GM21717 (cell line): ENCODE measurements at regions not wholly inside any gene's neighbourhood (a gene's known extent, or its start where the extent isn't known, plus 50 kb on each side); places are given as distances from the start of the nearest gene placed in this dataset.
A peak's percentile ranks its signal among the peaks of the same experiment; 100 is the strongest.
"Not testable (repeated sequence)": the region's sequence is repeated elsewhere in the genome, so short reads cannot be mapped to it uniquely, and the experiment has no call there.

ENCODE experiments used
- ATAC-seq: cut with Tn5 transposase; IDR thresholded peaks from one replicate; pipeline ENCODE4 v1.9.1; 2021; ENCODE audit warnings: mild to moderate bottlenecking, moderate library complexity; ENCODE audit not compliant: unreplicated experiment

DNA sequence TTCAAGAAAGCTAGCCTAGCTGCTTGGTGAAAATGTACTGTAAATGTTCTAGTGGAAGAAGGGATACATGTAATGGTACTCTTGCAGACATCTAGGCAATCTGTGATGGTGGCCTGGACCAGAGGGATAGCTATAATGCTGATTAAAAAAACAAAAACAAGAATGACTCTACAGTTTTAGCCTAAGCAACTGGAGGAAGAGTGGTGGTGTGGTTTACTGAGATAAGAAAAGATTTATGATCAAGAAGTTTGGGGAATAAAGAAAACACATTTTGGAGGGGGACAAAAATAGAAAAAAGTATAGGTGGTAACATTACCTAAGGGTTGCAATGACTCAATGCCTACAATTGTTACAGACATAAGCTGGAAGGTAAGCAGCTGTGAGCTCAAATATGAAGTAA is 1080.7 kb upstream of the CELF4 start:
- ATAC-seq, result no peak

DNA sequence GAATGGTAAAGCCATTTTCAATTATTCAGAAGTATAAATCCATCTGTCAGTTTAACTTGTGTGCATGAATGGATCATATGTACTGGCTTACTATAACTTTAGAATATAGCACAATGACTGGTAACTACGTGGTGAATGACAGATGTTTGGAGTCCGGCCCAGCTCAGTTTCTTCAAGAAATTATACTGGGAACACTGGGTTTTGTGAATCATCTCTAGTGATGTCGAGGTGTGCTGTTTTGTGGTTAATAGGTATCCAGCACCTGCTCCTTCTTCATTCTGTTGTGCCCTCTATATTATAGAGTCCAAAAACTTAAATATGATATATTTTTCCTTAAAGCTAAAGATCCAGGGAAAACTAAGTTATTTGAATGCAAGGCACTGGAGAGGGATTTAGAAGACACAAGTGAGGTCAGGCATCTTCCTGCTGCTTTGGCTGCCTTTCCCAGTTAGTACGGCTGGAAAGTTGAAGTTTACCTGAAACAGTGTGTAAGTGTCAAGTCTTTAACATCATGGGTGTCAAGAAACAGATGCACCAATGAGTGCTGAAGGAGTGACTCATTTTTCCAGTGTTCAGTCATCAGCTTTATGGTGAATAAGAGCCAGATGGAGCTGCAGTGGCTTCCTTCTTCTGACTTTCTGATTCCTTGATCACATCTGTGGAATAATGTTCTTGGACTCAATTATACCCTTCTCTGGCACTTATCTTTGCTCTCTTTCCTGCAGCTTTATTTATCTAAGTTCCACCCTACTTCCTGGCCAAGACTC is 1079.5 kb upstream of the CELF4 start:
- ATAC-seq, result no peak

DNA sequence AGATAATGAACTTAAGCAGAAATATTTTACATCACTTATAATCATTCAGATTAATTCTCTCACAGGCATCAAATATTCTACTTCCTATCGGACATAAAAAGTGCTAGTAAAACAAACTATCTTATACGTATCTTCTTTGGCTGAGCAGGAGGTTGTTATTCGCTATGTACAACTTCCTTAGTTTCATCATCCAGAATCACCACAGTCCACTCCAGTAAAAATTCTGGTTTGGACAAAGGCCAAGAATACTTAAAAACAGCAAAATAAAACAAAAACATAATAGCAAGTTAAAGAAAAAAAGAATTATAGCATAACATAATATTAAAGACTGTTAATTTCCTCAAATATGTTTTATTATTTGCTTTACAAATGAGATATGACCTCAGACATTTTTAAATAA is 1077.1 kb upstream of the CELF4 start:
- ATAC-seq, result no peak

DNA sequence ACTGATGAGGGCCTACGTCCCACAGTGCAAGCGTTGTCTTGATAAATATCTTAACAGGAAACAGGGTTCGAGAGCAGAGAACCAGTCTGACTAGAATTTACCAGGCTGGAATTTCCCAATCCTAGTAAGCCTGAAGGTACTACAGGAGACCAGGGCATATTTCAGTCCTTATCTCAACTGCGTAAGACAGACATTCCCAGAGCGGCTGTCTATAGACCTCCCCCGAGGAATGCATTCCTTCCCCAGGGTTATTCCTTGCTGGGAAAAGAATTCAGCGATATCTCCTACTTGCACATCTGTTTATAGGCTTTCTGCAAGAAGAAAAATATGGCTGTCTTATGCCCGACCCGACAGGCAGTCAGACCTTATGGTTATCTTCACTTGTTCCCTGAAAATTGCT is 1074.1 kb upstream of the CELF4 start:
- not testable (repeated sequence) for ATAC-seq

DNA sequence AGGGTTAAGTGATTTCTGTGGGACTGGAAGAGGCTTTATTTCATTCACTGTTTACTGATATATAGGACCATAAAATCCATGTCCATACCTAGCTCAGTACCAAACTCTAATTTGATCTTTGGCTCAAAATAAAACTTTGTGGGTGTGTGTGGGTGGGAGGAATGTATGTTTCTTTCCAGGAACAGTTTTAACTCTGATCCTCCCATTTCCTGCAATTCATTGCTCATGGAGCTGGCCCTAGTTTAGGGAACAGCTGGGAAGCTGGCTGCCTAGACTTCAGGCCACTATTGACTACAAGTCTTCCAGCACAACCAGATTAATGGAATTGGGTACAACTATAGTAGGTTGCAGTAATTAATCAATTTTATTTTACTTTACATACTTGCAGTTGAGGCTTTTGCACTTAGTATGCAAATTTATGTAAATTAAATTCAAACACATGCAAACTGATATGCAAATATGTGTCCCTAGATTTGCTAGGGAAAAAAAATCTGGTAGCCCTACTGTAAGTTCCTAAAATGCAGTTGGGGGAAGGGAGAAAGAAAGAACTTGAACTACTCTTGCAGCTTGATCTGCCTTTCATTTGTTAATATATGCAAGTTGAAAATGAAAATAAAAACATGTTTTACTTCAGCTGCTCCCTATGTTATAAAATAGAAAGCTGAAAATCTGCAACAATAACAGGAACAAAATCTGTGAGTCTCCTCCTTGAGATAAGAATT is 1070.3 kb upstream of the CELF4 start:
- ATAC-seq, result no peak

DNA sequence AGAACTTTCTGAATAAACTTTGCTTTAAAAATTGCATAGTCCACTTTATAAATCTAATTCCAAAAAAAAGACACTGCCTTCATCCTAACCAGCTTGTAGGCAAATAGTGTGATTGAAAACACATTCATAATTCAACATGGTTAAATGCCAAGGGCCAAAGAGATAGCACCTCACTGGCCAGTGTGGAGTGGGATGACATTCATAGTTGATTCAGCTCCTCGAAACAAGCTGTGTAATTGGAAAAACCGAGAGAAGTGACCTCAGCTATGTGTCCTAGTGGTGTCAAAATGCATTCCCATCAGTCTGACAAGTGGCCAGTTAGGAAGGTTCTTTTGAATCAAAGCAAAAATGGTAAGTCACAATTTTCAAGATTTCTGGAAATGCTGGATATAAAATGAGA is 1068.5 kb upstream of the CELF4 start:
- no peak for ATAC-seq

DNA sequence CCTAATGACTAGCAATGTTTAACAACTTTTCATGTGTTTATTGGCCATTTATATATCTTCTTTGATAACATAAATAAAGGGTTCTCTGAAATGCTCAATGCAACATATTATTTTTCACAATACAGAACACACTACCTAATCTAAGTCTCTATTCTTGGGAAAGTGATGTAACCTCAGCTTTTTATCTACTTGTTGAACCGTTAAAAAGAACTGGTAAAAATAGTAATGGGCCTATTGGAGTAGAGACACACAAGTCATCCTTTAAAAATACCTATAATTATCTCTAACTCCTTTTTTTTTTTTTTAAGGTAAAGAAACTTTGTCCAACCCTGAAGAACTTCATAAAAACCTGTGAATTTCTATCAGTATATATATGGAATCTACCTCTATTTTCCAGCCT is 1067.7 kb upstream of the CELF4 start:
- no peak for ATAC-seq

DNA sequence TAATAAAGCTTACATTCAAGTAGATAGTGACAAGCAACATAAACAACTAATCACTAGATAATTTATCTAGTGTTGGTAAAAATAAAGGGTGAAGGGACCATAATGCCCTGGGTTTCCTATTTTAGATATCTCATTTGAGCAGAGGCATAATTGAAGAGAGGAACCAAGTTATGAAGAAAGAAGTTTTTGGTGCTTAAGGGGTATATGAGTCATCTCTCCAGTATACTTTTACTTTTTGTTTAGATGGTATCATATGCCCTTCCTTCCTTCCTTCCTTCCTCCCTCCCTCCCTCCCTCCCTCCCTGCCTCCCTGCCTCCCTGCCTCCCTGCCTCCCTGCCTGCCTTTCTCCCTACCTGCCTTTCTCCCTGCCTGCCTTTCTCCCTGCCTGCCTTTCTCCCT is 1053.5 kb upstream of the CELF4 start:
- ATAC-seq, result no peak

DNA sequence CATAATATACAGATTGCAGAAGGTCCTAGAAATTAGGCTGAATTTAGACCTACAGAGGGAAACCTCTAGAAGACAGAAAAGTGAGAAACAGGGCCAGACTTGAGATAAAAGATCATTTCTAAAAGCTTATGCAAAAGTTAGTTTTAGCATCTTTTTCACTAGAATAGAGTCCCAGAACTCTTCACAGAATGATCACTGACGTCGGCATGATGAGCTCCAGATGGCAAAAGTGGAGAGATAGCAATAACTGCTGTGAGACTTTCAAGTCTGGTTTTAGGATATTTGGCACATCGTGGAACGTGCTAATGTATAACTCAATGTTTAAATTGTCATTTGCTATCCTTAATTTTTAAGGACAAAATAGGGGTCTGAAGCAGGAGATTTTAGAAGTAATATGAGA is 1050.7 kb upstream of the CELF4 start:
- ATAC-seq, result no peak

DNA sequence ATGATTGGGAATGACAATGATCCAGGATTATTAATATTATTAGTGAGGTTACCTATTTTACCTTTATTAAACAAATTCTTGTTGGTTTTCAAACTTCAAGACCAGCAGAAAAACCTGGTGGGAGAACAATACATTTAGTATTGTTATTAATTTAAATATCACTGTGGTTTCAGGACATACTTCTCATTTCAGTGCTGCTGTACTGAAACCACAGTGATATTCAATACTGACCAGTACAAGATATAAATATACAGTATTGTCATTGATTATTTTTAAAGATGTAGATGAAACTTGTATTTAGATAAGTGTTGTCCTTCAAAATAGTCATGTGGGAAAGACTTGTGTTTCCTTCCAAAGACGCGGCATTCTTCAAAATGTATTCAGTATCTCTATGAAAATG is 1047.3 kb upstream of the CELF4 start:
- no peak for ATAC-seq

DNA sequence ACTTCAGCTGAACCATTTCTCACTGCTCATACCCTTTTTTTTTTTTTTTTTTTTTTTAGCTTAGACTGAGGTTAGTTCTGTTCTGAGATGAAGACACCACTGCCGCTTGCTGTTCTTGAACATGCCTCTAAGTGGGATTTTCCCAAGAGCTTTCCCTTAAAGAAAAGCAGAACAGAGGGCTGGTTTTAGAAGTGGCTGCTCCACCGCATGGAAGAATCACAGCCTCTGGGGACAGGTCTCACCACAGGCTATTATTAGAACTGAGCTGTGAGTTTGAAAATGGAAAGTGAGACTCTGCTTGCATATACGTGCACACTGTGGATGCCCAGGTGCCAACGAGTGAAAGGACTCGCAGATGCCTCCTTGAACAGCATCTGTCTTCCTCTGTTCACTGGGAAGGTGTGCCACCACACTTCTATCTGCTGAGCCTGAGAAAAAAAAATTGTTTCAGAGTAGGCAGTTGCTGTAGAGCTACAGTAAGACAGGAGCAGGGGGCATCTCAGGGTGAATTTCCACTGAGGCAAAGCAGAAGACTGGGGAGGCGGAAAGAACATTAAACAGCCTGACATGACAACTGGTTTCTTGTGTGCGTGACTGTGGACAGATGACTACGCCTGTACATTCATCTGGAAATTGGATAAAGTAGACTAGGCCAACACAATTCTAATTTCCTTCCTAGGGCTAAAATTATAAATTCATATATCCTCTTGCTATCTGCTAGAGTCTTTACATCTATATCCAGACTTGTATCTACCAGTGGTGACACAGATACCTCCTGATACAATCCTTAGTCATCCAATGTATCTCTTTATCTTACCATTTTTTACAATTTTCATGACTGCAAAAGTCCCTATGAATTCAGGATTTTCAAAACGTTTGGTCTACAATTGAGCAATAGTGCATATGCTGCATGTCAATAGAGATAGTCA is 1045.7 kb upstream of the CELF4 start:
- peak; percentile 86 for ATAC-seq

DNA sequence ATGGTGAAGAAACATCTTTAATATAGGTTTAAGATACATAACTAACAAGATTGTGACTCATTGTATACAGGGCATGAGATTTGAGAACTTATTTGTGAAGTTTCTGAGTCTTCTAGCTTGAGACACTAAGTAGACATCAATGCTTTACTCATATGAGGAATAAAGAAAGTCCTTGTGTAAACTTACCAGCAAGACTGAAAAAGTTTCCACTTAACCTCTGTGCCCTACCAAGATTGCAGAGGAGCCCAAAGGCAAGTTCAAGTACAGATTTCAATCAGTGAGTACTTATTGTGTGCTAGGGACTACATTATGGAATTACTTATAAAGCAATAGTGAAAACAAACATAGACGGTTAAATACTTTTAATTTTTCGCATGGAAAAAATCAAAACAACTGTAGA is 1041.2 kb upstream of the CELF4 start:
- peak; percentile 28 for ATAC-seq

DNA sequence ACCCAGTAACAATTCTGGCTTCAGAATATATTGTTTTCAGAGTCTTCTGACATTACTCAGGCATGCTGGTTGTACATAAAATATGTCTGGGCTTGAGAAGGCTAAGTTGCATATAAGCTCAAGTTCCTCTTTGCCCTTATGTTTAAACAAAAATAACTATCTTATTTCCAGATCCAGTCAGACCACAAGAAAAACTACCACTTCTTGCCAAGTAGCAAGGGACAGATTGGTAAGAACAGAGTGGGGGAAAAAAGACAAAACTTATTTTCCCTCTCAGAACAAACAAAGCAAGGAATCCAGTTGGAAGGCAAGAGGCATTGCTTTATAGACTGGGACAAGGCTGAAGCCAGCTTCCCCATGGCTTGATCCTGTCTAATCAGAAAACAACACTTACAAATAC is 1036.7 kb upstream of the CELF4 start:
- ATAC-seq, result no peak

DNA sequence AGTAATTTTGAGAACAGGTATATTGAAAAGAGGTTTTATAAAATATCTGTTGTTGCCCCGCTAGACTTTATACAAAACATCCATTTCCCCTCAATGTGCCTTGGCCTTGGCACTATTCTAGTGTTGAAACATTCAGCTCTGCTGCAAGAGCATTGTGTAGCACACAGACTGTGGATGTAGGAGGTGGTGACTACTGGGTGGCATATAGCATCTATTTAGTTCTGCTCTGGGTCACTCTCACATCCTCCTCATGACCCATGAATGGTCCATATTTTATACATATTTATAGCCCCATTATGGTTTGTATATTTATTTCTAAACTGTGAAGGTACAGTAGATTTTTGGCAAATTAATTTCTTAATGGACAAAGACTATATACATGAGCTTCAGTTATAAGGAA is 1022.0 kb upstream of the CELF4 start:
- ATAC-seq, result no peak

DNA sequence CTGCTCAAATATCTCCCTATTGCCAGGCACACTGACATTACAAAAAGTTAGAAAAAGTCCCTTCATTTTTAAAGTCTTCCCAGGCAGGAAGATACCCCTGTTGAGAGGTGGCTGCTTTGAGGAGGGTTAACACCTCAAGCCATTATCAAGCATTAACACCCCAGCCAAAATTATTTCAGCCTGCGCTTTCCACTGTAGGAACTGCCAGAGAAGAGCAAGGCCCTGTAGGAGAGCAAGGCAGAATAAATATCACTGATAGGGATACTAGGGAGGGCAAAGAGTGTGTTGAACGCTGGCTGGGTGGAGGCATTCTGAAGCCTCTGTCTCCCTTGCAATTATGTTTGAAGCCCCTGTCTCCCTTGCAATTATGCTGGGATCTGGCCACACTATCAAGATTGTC is 1020.7 kb upstream of the CELF4 start:
- ATAC-seq, result no peak

DNA sequence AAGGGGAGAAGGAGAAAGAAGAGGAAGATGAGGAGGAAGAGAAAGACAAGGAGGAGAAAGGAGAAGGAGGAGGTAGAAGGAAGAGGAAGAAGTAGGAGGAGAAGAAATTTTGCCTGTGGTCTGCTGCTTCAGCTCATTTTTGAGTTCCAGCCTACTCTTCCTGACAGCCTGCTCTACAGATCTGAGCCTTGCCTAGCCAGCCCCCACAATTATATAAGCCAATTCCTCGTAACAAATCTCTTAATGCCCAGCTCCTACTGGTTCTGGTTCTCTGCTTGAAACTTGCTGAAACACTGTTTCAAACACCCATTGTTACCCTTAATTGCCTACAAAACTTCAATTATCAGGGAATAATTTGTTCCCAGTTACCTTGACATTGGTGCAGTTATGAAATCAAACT is 1014.2 kb upstream of the CELF4 start:
- ATAC-seq, result no peak

DNA sequence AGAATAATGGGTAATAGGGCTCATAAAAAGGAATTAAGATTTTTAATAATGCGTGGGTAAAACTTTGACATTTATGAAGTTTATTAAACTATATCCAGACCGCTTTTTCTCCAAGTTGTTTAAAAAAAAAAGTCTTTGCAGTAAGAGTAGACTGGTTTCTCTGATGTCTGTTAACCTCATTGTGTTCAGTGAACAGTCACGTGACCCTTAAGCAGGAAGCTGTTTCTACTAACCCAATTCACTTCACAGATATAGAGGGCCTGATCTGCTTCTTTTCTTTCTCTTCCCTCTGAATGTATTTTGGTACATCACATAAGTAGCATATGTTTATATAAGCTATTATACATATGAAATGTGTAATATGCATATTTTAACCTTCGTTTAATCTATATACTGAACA is 1011.3 kb upstream of the CELF4 start:
- no peak for ATAC-seq

DNA sequence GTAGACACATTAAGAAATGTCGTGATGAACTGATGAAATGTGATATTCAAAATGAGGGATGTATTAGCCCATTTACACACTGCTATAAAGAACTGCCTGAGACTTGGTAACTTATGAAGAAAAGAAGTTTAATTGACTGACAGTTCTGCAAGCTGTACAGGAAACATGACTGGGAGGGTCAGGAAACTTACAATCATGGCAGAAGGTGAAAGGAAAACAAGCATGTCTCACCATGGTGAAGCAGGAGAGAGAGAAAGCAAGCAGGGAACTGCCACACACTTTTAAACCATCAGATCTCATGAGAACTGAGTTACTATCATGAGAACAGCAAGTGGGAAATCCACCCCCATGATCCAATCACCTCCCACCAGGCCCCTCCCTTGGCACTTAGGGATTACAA is 1010.8 kb upstream of the CELF4 start:
- ATAC-seq, result no peak

DNA sequence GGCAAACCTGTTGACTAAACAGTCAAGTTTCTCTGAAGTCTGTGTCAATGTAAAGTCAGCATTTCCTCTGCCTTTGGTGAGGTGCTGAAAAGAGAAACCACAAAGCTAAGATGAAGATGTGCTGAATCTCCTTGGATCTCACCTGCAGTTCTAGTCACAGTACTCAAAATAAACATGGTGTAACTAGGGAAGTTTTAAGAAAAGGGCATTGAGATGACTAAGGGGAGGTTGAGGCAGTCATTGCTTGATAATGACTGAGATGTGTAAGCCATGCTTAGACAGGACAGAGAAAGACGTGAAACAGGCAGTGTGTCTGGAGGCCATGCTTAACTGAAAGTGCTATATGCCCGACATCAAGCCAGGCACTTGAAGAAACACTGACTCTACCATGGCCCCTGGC is 1010.0 kb upstream of the CELF4 start:
- ATAC-seq, result no peak

DNA sequence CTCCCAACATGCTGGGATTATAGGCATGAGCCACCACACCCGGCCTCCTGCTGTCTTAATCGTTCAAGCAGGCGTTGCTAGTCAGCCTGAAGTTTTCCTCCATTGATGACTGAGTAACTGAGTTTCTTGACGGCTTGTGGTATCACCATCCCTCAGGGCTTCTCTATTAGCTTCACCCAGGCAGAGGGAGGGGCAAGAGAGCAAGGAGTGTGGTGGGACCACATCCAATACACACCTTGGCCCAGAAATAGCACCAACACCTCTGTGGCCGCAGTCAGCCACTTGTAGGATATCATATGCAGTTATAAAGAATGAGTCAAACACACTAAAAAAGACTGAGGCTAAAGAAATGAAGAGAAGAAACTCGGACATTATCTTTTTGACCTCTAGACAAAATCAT is 1009.4 kb upstream of the CELF4 start:
- no peak for ATAC-seq

DNA sequence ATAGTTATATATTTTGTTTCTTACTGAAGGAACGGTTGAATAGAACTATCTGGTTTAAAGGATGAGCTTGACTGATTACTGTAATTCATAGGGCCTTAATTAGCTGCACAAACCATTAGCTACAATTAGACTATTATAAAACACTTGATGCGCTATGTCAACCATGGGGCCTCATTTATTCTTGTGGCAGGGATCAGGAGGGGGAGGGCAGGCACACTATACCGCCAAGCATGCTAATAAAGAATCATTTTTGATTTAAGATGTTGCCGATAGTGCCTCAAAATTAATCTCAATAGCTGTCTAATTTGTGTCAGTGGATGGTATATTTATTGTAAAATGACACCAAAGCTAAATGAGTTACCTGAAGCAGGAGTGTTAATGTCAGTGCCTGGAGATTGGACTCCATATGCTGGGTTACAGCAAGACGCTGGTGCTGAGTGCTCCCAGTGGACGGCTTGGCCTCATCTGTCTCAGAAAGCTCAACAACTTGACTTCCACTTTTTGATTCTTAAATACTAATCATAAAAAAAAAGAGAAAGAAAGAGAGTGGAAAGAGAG is 1007.0 kb upstream of the CELF4 start:
- no peak for ATAC-seq
